Lung (tissue), 11 donors: ENCODE measurements at regions not wholly inside any gene's neighbourhood (a gene's known extent, or its start where the extent isn't known, plus 50 kb on each side); places are given as distances from the start of the nearest gene placed in this dataset.

ENCODE experiments used
- ATAC-seq: fragments of 200-7000 bp; cut with Tn5 transposase; one replicate; pipeline ENCODE4 v1.9.1; 2020; ENCODE audit warnings: moderate number of reproducible peaks; ENCODE audit not compliant: insufficient read depth, low FRiP score
- DNase-seq, 3 donors: peaks; one replicate each; pipeline ENCODE4 v3.0.0-alpha.2; 2013 to 2017
- H3K27ac ChIP-seq, 2 donors: one replicate each; pipeline ENCODE4 v1.5.1; 2013; ENCODE audit warnings: mild to moderate bottlenecking in 2 of 2, moderate library complexity in 2 of 2, control low read depth in 1 of 2, inconsistent platforms in 1 of 2, low read depth in 1 of 2, low read length in 1 of 2
- H3K27me3 ChIP-seq, 3 donors: one replicate each; pipeline ENCODE4 v1.5.1; 2013; ENCODE audit warnings: low read length in 2 of 3; ENCODE audit not compliant: control insufficient read depth in 3 of 3, insufficient read depth in 3 of 3
- H3K36me3 ChIP-seq, 4 donors: one replicate each; pipeline ENCODE4 v1.5.1; 2013; ENCODE audit warnings: low read length in 4 of 4, mild to moderate bottlenecking in 1 of 4, moderate library complexity in 1 of 4; ENCODE audit not compliant: control insufficient read depth in 4 of 4, insufficient read depth in 4 of 4
- H3K4me1 ChIP-seq, 5 donors: one replicate each; pipeline ENCODE4 v1.5.1; 2013; ENCODE audit warnings: low read length in 5 of 5, mild to moderate bottlenecking in 2 of 5, moderate library complexity in 1 of 5; ENCODE audit not compliant: control insufficient read depth in 5 of 5, insufficient read depth in 5 of 5
- H3K4me3 ChIP-seq: one replicate; pipeline ENCODE4 v1.5.1; 2013; ENCODE audit warnings: mild to moderate bottlenecking, control low read depth, moderate library complexity
- H3K9ac ChIP-seq, 2 donors: one replicate each; pipeline ENCODE4 v1.5.1; 2013; ENCODE audit warnings: low read length in 2 of 2, control low read depth in 1 of 2; ENCODE audit not compliant: insufficient read depth in 1 of 2
- H3K9me3 ChIP-seq, 4 donors: one replicate each; pipeline ENCODE4 v1.5.1; 2013; ENCODE audit warnings: low read length in 3 of 4, mild to moderate bottlenecking in 1 of 4, moderate library complexity in 1 of 4; ENCODE audit not compliant: control insufficient read depth in 4 of 4, insufficient read depth in 3 of 4
- WGBS, 2 donors: extraction: QIAGEN DNeasy Blood & Tissue Kit; methylation state at CpG; one replicate each; pipeline ENCODE4 v1.1.7; 2013; 5-methylcytosine and 5-hydroxymethylcytosine counted together
- TF ChIP-seq, protein P1 (sequence below): IDR thresholded peaks from 2 replicates; pipeline ENCODE4 v1.5.1; 2012; ENCODE audit warnings: mild to moderate bottlenecking; ENCODE audit errors: control extremely low read depth, extremely low read depth
- donor health status: control.
- donor health status: control.
- donor health status: Bipolar disorder and iron deficiency.
- donor health status: healthy.
- donor health status: DM: yes; HTN: yes; CAD: no.

DNA sequence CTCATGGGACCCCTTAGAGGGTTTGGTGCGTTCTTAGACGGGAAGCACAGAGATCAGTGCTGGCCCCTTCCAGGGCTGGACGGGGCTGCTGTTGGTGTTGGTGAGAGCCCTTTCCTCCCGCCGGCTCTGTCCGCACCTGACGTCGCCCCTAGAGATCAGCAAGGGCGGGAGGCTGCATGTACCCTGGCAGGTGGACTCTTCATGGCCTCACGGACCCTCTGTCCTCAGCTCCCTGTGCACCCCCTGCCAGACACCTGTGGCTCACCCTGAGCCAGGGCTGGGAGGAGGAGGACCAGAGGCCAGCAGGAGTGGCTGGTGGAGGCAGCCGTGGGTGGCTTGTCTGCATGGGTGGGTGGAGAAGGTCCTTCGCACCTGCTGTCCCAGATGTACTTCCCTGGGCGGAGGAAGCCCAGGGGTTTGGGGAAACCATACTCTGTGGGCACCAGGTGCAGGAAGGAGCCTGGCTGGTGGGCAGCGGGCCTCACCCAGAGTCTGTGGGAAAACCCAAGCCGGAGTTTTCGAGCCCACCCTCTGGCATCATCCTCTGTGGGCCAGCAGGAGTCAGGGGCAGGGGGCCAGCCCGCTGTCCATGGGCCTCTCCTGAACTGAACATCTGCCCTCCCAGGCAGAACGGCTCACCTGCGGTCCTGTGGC, 348.6 kb downstream of the SEC14L1 start:
- ATAC-seq = no peak

DNA sequence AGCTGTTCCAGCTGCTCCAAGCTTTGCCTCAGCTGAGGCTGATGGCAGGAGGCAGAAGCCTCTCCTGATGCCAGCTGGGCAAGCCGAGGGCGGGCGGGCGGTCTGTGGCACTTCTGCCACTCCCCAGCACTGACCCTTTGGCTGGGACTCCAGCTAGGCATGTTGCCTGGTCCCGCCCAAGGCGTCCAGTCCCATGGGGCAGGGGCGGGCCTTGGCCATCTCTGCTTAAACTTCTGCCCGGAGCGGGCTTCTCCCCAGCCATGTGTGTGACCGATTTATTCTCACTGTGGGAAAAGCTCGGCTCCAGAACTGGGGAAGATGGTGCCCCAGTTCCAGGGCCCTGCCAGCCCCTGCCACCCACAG, 349.1 kb downstream of the SEC14L1 start:
- no peak for ATAC-seq
- Histone ChIP-seq H3K27me3 (no peaks in the 10 kb centered on the region), H3K9ac (no peak overlapping the region), H3K9me3 (no peaks in the 10 kb centered on the region), H3K4me1 (peaks cover 0 to 9% (median 7%) of the 10 kb centered on the region in 5 donors), H3K4me3 (no peak overlapping the region), H3K27ac (peak overlapping the region in 1 of 2 donors; percentile 17), H3K36me3 (peaks cover 0 to 80% (median 40%) of the 10 kb centered on the region in 4 donors)
- TF ChIP-seq, protein P1, sequence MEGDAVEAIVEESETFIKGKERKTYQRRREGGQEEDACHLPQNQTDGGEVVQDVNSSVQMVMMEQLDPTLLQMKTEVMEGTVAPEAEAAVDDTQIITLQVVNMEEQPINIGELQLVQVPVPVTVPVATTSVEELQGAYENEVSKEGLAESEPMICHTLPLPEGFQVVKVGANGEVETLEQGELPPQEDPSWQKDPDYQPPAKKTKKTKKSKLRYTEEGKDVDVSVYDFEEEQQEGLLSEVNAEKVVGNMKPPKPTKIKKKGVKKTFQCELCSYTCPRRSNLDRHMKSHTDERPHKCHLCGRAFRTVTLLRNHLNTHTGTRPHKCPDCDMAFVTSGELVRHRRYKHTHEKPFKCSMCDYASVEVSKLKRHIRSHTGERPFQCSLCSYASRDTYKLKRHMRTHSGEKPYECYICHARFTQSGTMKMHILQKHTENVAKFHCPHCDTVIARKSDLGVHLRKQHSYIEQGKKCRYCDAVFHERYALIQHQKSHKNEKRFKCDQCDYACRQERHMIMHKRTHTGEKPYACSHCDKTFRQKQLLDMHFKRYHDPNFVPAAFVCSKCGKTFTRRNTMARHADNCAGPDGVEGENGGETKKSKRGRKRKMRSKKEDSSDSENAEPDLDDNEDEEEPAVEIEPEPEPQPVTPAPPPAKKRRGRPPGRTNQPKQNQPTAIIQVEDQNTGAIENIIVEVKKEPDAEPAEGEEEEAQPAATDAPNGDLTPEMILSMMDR = no peak
- DNase-seq = no peak
- 73 to 74% methylated on average over 11 of the region's 11 CpGs for WGBS, 2 donors

More for the DNA sequence above, 348.6 kb downstream of the SEC14L1 start:
- Histone ChIP-seq H3K4me1 (peaks cover 0 to 5% (median 4%) of the 10 kb centered on the region in 5 donors), H3K27me3 (no peaks in the 10 kb centered on the region), H3K9me3 (no peaks in the 10 kb centered on the region), H3K27ac (peak overlapping the region in 1 of 2 donors; percentile 17), H3K4me3 (no peak overlapping the region), H3K36me3 (peaks cover 0 to 77% (median 40%) of the 10 kb centered on the region in 4 donors), H3K9ac (no peak overlapping the region)
- 89 to 90% methylated on average over 19 of the region's 19 CpGs for WGBS, 2 donors
- TF ChIP-seq, protein P1 = no peak
- no peak for DNase-seq

DNA sequence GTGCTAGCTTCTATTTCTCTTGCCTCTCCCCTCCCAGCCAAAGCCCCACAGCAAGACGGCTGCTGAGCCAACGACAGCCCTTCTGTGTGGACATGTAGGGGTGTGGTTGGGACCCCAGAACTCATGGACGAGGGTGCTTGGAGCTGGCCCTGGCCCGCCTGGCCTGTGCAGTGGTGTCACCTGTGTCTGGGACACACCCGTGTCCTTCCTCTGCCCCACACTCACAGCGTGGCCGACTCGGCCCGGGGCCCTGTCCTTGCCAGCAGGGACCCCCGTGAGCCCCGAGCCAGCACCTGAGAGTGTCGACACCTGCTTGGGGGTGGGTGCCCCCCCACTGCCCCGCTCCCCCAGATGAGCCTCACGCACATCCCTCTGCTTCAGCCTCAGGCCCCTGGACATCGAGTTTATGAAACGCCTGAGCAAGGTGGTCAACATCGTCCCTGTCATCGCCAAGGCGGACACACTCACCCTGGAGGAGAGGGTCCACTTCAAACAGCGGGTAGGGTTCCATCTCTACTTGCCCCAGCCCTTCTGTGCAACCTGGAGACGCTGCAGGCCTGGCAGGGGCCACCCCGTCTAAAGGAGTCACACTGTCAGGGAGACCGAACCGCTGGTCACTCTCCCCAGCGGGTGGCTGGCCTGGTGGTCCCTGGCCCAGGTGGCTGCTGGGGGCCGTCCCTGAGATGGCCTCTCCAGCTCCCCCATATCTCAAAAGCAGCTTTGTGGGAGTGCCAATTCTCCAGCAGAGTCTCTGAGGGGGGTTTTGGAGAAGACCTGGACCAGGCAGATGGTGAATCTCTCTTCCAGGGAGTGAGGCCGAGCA, 349.8 kb downstream of the SEC14L1 start:
- no peaks in the 10 kb centered on the region for H3K9me3 ChIP-seq
- TF ChIP-seq, protein P1 = no peak
- no peaks in the 10 kb centered on the region for H3K27me3 ChIP-seq
- ATAC-seq = no peak
- H3K4me1 ChIP-seq = peaks cover 0 to 9% (median 7%) of the 10 kb centered on the region in 5 donors
- DNase-seq = no peak
- WGBS, 2 donors = 90 to 93% methylated on average over 27 of the region's 27 CpGs
- H3K4me3 ChIP-seq = no peak overlapping the region
- peaks cover 0 to 77% (median 42%) of the 10 kb centered on the region in 4 donors for H3K36me3 ChIP-seq
- H3K9ac ChIP-seq = no peak overlapping the region
- H3K27ac ChIP-seq = no peak overlapping the region
